GM21360 (cell line): ENCODE measurements at regions not wholly inside any gene's neighbourhood (a gene's known extent, or its start where the extent isn't known, plus 50 kb on each side); places are given as distances from the start of the nearest gene placed in this dataset.

Experiments used
- ATAC-seq: cut with Tn5 transposase; IDR thresholded peaks from one replicate; pipeline ENCODE4 v1.9.1; 2021; ENCODE audit warnings: mild to moderate bottlenecking, moderate library complexity; ENCODE audit not compliant: unreplicated experiment

GRCh38 chr4:79034544-79034943, 95.3 kb upstream of the PAQR3 start:
- ATAC-seq, result no peak

- ATAC-seq, result no peak
Observed at GRCh38 chr4:79030973-79031372, 91.7 kb upstream of the PAQR3 start.

- no peak for ATAC-seq
Observed at GRCh38 chr4:79027656-79028055, 88.4 kb upstream of the PAQR3 start.

GRCh38 chr4:79025170-79025569, 85.9 kb upstream of the PAQR3 start:
- ATAC-seq, result no peak

- ATAC-seq, result no peak
Observed at GRCh38 chr4:79023799-79024770, 84.8 kb upstream of the PAQR3 start.

GRCh38 chr4:79022529-79022928, 83.3 kb upstream of the PAQR3 start:
- ATAC-seq, result no peak

- no peak for ATAC-seq
Observed at GRCh38 chr4:79017481-79017880, 78.2 kb upstream of the PAQR3 start.

GRCh38 chr4:79016878-79017277, 77.6 kb upstream of the PAQR3 start:
- no peak for ATAC-seq

GRCh38 chr4:79015411-79015810, 76.2 kb upstream of the PAQR3 start:
- ATAC-seq, result no peak

- ATAC-seq, result no peak
Observed at GRCh38 chr4:79014230-79014629, 75.0 kb upstream of the PAQR3 start.

GRCh38 chr4:79013756-79014155, 74.5 kb upstream of the PAQR3 start:
- no peak for ATAC-seq

GRCh38 chr4:78990938-78991810, 51.9 kb upstream of the PAQR3 start:
- no peak for ATAC-seq

GRCh38 chr4:78989697-78990270, 50.5 kb upstream of the PAQR3 start:
- ATAC-seq, result no peak
